ENCODE measurements at regions not wholly inside any gene's neighbourhood (a gene's known extent, or its start where the extent isn't known, plus 50 kb on each side); places are given as distances from the start of the nearest gene placed in this dataset.

DNA sequence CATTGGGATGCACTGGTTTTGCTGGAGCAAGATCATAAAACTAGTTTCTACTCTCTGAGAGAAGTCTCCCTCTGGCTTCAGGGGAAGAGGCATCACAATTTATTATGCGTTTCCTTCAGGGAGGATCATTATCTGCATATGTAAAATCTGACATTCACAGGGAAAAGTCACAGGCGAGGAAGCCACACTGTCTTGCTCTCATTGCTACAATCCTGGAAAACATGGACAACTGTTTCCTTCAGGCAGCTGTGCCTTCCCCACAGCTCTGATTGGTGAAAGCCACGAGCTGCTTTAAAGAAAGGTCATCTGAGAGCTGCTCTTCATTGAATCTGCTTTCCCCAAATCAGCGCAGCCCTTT, 397.8 kb downstream of the MED10 start:
- no peak overlapping the region for H3K27ac Mint-ChIP-seq (ENCODE audit: unreplicated experiment)
- H3K4me3 Mint-ChIP-seq (ENCODE audit: low read depth, unreplicated experiment): no peak overlapping the region
- H3K27me3 Mint-ChIP-seq (ENCODE audit: unreplicated experiment): no peaks in the 10 kb centered on the region
- intact Hi-C loops (cut with micrococcal nuclease; ENCODE audit: unreplicated experiment): no loop called here
- CTCF ChIA-PET: no interaction called here
- no peak for DNase-seq
- TF ChIP-seq, protein P1, sequence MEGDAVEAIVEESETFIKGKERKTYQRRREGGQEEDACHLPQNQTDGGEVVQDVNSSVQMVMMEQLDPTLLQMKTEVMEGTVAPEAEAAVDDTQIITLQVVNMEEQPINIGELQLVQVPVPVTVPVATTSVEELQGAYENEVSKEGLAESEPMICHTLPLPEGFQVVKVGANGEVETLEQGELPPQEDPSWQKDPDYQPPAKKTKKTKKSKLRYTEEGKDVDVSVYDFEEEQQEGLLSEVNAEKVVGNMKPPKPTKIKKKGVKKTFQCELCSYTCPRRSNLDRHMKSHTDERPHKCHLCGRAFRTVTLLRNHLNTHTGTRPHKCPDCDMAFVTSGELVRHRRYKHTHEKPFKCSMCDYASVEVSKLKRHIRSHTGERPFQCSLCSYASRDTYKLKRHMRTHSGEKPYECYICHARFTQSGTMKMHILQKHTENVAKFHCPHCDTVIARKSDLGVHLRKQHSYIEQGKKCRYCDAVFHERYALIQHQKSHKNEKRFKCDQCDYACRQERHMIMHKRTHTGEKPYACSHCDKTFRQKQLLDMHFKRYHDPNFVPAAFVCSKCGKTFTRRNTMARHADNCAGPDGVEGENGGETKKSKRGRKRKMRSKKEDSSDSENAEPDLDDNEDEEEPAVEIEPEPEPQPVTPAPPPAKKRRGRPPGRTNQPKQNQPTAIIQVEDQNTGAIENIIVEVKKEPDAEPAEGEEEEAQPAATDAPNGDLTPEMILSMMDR (IDR thresholded peaks at IDR 0.05; ENCODE audit: unreplicated experiment): no peak
- no peaks in the 10 kb centered on the region for H3K36me3 Mint-ChIP-seq (ENCODE audit: insufficient read depth, unreplicated experiment)
- H3K4me1 Mint-ChIP-seq (ENCODE audit: low read depth, unreplicated experiment): no peaks in the 10 kb centered on the region
- no TSS peak for BruUV-seq (replicated peaks)
- H3K9me3 Mint-ChIP-seq (ENCODE audit: low read depth, unreplicated experiment): peaks cover 15% of the 10 kb centered on the region

- Mint-ChIP-seq H3K4me3 (ENCODE audit: low read depth, unreplicated experiment) (no peak overlapping the region), H3K9me3 (ENCODE audit: low read depth, unreplicated experiment) (peaks cover 18% of the 10 kb centered on the region), H3K27me3 (ENCODE audit: unreplicated experiment) (no peaks in the 10 kb centered on the region), H3K27ac (ENCODE audit: unreplicated experiment) (no peak overlapping the region), H3K36me3 (ENCODE audit: insufficient read depth, unreplicated experiment) (no peaks in the 10 kb centered on the region), H3K4me1 (ENCODE audit: low read depth, unreplicated experiment) (no peaks in the 10 kb centered on the region)
- CTCF ChIA-PET: no interaction called here
- DNase-seq: no peak
- no TSS peak for BruUV-seq (replicated peaks)
- TF ChIP-seq, protein P1 (IDR thresholded peaks at IDR 0.05; ENCODE audit: unreplicated experiment): no peak
- intact Hi-C loops (cut with micrococcal nuclease; ENCODE audit: unreplicated experiment): no loop called here
These were observed 398.4 kb downstream of the MED10 start for GRCh38 chr5:5979761-5980537.

- Mint-ChIP-seq H3K4me1 (ENCODE audit: low read depth, unreplicated experiment) (no peaks in the 10 kb centered on the region), H3K4me3 (ENCODE audit: low read depth, unreplicated experiment) (no peak overlapping the region), H3K9me3 (ENCODE audit: low read depth, unreplicated experiment) (peaks cover 18% of the 10 kb centered on the region), H3K27me3 (ENCODE audit: unreplicated experiment) (no peaks in the 10 kb centered on the region), H3K27ac (ENCODE audit: unreplicated experiment) (no peak overlapping the region), H3K36me3 (ENCODE audit: insufficient read depth, unreplicated experiment) (no peaks in the 10 kb centered on the region)
- intact Hi-C loops (cut with micrococcal nuclease; ENCODE audit: unreplicated experiment): no loop called here
- BruUV-seq (replicated peaks): no TSS peak
- TF ChIP-seq, protein P1 (IDR thresholded peaks at IDR 0.05; ENCODE audit: unreplicated experiment): no peak
- CTCF ChIA-PET: no interaction called here
- DNase-seq: no peak
These were observed 399.0 kb downstream of the MED10 start for GRCh38 chr5:5979377-5979760.

DNA sequence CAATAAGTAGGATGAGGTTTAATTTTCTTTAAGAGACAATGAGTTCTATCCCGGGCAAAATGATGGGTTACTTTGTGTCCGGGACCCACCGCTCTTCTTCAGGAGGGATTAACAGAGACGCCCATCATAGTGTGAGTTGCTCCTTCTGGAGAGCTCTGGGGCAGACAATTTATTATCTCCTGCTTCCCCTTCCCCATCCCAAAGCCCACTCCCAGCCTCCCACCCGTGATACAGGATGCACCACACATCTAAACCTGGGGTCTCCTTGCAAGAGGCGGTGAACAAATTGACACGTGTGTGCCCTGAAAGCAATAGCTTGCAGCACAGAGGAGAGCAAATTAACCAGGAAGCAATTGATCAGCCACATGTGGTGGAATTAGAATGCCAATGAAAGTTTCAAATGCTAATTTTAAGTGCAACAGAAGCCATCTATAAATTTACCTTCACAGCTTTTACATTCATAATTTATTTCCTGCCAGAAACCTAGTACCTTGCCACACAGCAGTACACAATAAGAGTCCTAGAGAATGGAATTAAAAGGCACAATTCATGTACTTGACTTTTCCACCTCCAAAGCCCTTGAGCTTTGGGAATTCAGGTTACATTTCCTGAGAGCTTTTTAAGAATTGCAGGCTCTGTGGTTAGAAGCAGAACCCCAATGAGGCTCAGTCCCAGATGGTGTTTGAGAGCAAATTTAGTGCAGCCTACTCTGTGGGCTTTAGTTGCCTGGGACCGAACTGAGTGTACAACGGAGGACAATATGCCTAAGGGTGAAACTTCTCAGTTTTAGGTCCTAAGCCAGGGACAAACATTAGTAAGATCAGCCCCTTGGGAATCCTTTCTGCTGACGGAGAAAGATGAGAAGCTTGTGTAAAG, 399.6 kb downstream of the MED10 start:
- TF ChIP-seq, protein P1 (IDR thresholded peaks at IDR 0.05; ENCODE audit: unreplicated experiment): no peak
- Mint-ChIP-seq H3K36me3 (ENCODE audit: insufficient read depth, unreplicated experiment) (no peaks in the 10 kb centered on the region), H3K4me3 (ENCODE audit: low read depth, unreplicated experiment) (no peak overlapping the region), H3K27ac (ENCODE audit: unreplicated experiment) (no peak overlapping the region), H3K4me1 (ENCODE audit: low read depth, unreplicated experiment) (no peaks in the 10 kb centered on the region), H3K9me3 (ENCODE audit: low read depth, unreplicated experiment) (peaks cover 18% of the 10 kb centered on the region), H3K27me3 (ENCODE audit: unreplicated experiment) (no peaks in the 10 kb centered on the region)
- BruUV-seq (replicated peaks): no TSS peak
- intact Hi-C loops (cut with micrococcal nuclease; ENCODE audit: unreplicated experiment): no loop called here
- CTCF ChIA-PET: no interaction called here
- no peak for DNase-seq

Data from Calu3 (cell line).